ENCODE measurements at regions not wholly inside any gene's neighbourhood (a gene's known extent, or its start where the extent isn't known, plus 50 kb on each side); places are given as distances from the start of the nearest gene placed in this dataset.

GRCh38 chr3:28173836-28174235 lies 67.6 kb upstream of the CMC1 start:
- intact Hi-C loops (cut with DNase I): no loop called here
- DNase-seq (ENCODE audit: low spot score): no peak
- no peak for ATAC-seq

GRCh38 chr3:28186748-28187147 lies 54.7 kb upstream of the CMC1 start:
- intact Hi-C loops (cut with DNase I): no loop called here
- ATAC-seq (no peak), DNase-seq (ENCODE audit: low spot score) (no peak)

GRCh38 chr3:28188686-28189085 lies 52.7 kb upstream of the CMC1 start:
- intact Hi-C loops (cut with DNase I): no loop called here
- ATAC-seq: no peak
- DNase-seq (ENCODE audit: low spot score): no peak

- no peak for DNase-seq (ENCODE audit: low spot score)
- intact Hi-C loops (cut with DNase I): no loop called here
- no peak for ATAC-seq
These were observed 50.1 kb upstream of the CMC1 start for GRCh38 chr3:28191363-28191762.
